ENCODE measurements at regions not wholly inside any gene's neighbourhood (a gene's known extent, or its start where the extent isn't known, plus 50 kb on each side); places are given as distances from the start of the nearest gene placed in this dataset.

DNA sequence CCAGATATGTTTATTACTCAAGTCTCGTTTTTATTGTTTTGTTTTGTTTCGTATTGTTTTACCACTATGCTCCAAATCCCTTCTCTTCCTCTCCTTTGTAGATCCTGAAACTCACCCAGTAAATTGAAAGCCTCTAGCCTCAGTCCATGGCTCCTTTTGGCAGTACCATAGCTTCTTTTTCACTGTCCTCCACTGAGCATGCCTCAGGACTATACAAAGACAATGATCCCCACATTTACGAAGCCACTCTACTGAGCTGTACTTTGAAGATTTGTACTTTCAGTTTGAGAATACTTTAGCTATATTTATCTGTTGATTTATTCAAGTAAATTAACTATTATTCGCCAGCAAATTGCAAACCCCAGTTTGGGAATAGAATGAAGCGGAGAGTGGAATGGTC is 159.1 kb upstream of the SLITRK3 start:
- intact Hi-C loops (cut with DNase I): no loop called here
- no peak for DNase-seq
- TF ChIP-seq POLR2A (IDR thresholded peaks at IDR 0.05) (no peak), EP300 (IDR thresholded peaks at IDR 0.05) (no peak)
- TF ChIP-seq, protein P1, sequence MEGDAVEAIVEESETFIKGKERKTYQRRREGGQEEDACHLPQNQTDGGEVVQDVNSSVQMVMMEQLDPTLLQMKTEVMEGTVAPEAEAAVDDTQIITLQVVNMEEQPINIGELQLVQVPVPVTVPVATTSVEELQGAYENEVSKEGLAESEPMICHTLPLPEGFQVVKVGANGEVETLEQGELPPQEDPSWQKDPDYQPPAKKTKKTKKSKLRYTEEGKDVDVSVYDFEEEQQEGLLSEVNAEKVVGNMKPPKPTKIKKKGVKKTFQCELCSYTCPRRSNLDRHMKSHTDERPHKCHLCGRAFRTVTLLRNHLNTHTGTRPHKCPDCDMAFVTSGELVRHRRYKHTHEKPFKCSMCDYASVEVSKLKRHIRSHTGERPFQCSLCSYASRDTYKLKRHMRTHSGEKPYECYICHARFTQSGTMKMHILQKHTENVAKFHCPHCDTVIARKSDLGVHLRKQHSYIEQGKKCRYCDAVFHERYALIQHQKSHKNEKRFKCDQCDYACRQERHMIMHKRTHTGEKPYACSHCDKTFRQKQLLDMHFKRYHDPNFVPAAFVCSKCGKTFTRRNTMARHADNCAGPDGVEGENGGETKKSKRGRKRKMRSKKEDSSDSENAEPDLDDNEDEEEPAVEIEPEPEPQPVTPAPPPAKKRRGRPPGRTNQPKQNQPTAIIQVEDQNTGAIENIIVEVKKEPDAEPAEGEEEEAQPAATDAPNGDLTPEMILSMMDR (IDR thresholded peaks at IDR 0.05): no peak
- no peak overlapping the region for H3K4me3 ChIP-seq
- H3K9me3 ChIP-seq: no peaks in the 10 kb centered on the region
- no peaks in the 10 kb centered on the region for H3K36me3 ChIP-seq
- no peak overlapping the region for H3K27ac ChIP-seq
- 87 to 89% (median 89%) methylated on average over 5 of the region's 5 CpGs for WGBS, 3 donors
- no peaks in the 10 kb centered on the region for H3K27me3 ChIP-seq
- H3K4me1 ChIP-seq (ENCODE audit: insufficient read depth): no peaks in the 10 kb centered on the region

DNA sequence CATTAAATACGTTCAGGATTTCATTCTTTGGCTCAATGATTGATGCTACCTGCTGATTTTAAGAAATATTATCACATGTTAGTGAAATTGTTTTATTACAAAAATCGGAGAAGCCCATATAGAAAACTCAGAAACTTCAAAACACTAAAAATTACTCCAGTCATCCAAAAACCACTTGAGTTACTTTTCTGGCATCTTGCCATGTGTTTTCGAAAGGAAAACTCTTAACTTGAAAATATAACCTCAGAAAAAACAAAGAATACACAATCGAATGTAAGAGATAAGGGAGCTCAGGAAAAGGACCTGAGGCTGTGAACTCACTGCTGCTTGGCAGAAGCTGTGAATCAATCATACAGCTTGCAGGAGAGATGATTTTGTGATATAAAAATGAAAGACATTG is 151.3 kb upstream of the SLITRK3 start:
- no peak overlapping the region for H3K4me3 ChIP-seq
- H3K36me3 ChIP-seq: no peaks in the 10 kb centered on the region
- 31 to 40% (median 39%) methylated on average over 4 of the region's 4 CpGs for WGBS, 3 donors
- DNase-seq: no peak
- H3K27me3 ChIP-seq: no peaks in the 10 kb centered on the region
- intact Hi-C loops (cut with DNase I): no loop called here
- no peaks in the 10 kb centered on the region for H3K9me3 ChIP-seq
- H3K27ac ChIP-seq: no peak overlapping the region
- TF ChIP-seq, protein P1 (IDR thresholded peaks at IDR 0.05): no peak
- TF ChIP-seq EP300 (IDR thresholded peaks at IDR 0.05) (no peak), POLR2A (IDR thresholded peaks at IDR 0.05) (no peak)
- H3K4me1 ChIP-seq (ENCODE audit: insufficient read depth): no peaks in the 10 kb centered on the region

DNA sequence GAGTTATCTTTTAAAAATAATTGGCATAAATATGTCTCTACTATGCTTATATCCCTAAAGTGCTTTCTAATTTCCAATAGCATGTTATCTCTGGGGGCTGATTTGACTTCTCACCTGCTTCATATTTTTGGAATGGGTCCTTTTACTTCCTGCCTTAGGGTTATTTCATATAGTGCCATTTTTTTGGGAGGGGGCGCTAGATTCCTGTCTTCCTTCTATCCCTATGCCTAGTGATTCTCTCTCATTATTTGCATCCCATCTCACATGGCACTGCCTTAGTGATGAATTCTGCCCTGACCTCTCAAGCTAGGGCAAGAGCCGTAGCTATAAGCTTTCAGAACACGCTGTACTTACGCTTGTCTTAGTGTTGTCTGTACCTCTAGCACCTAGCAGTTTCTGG is 150.3 kb upstream of the SLITRK3 start:
- 85 to 93% (median 88%) methylated on average over 4 of the region's 4 CpGs for WGBS, 3 donors
- no peaks in the 10 kb centered on the region for H3K4me1 ChIP-seq (ENCODE audit: insufficient read depth)
- no peaks in the 10 kb centered on the region for H3K36me3 ChIP-seq
- TF ChIP-seq, protein P1 (IDR thresholded peaks at IDR 0.05): no peak
- TF ChIP-seq POLR2A (IDR thresholded peaks at IDR 0.05) (no peak), EP300 (IDR thresholded peaks at IDR 0.05) (no peak)
- H3K4me3 ChIP-seq: no peak overlapping the region
- intact Hi-C loops (cut with DNase I): no loop called here
- no peaks in the 10 kb centered on the region for H3K9me3 ChIP-seq
- no peaks in the 10 kb centered on the region for H3K27me3 ChIP-seq
- DNase-seq: no peak
- H3K27ac ChIP-seq: no peak overlapping the region

DNA sequence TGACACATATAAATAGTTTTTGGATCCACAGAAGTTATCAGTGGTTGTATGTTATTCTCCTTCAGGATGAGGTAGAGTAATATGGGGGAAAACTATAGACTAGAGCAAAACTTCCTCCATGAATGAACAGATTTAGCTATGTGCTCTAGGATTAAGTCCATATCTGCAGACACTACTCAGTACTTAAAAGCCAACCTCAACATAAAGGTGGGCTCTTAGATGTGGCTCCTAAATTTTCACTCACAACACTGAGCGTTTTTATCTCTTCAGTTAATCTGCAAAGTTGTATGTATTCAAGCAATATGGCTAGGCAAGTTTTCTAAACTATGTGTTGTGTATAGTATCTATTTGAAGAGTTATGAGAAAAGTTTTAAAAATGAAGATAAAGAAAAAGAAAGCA is 147.0 kb upstream of the SLITRK3 start:
- no peaks in the 10 kb centered on the region for H3K4me1 ChIP-seq (ENCODE audit: insufficient read depth)
- no peak for TF ChIP-seq EP300 (IDR thresholded peaks at IDR 0.05)
- TF ChIP-seq POLR2A (IDR thresholded peaks at IDR 0.05): no peak
- TF ChIP-seq, protein P1 (IDR thresholded peaks at IDR 0.05): no peak
- H3K27ac ChIP-seq: no peak overlapping the region
- no peaks in the 10 kb centered on the region for H3K27me3 ChIP-seq
- H3K9me3 ChIP-seq: no peaks in the 10 kb centered on the region
- H3K36me3 ChIP-seq: no peaks in the 10 kb centered on the region
- no peak for DNase-seq
- intact Hi-C loops (cut with DNase I): no loop called here
- no peak overlapping the region for H3K4me3 ChIP-seq
- 73 to 81% (median 77%) methylated on average over 1 of the region's 1 CpG for whole genome bisulfite sequencing, 3 donors

DNA sequence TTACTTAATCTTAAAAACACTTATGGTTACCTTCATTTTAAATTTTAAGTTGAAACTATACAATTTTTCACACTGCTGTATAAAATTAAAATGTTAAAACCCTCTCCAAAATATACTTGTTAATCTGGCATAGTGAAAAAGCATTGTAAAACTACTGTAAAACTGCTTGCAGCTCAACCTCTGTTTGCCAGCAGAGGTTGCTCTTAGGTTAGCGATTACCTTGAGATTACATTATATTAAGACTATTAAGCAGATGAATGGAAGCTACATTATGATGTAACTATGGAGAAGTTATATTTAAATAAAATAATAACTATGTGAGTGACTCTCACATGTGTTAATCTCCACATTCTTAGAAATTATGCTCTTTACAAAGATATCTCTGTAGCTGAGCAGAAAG is 143.6 kb upstream of the SLITRK3 start:
- Histone ChIP-seq H3K27me3 (no peaks in the 10 kb centered on the region), H3K9me3 (no peaks in the 10 kb centered on the region), H3K4me3 (no peak overlapping the region), H3K4me1 (ENCODE audit: insufficient read depth) (no peaks in the 10 kb centered on the region), H3K27ac (no peak overlapping the region), H3K36me3 (no peaks in the 10 kb centered on the region)
- WGBS, 3 donors: 25 to 41% (median 37%) methylated on average over 1 of the region's 1 CpG
- DNase-seq: no peak
- no peak for TF ChIP-seq EP300 (IDR thresholded peaks at IDR 0.05)
- no peak for TF ChIP-seq POLR2A (IDR thresholded peaks at IDR 0.05)
- TF ChIP-seq, protein P1 (IDR thresholded peaks at IDR 0.05): no peak
- intact Hi-C loops (cut with DNase I): no loop called here

All from ovary (tissue), 7 donors.